ENCODE measurements at regions not wholly inside any gene's neighbourhood (a gene's known extent, or its start where the extent isn't known, plus 50 kb on each side); places are given as distances from the start of the nearest gene placed in this dataset.

GRCh38 chr17:77905266-77905665 lies 53.2 kb upstream of the TNRC6C start:
- DNase-seq (ENCODE audit: low read depth in 2 of 2, low spot score in 1 of 2): no peak

GRCh38 chr17:77905766-77906165 lies 52.7 kb upstream of the TNRC6C start:
- no peak for DNase-seq (ENCODE audit: low read depth in 2 of 2, low spot score in 1 of 2)

GRCh38 chr17:77906377-77906871 lies 52.1 kb upstream of the TNRC6C start:
- DNase-seq (ENCODE audit: low read depth in 2 of 2, low spot score in 1 of 2): no peak

GRCh38 chr17:77907497-77908461 lies 50.7 kb upstream of the TNRC6C start:
- DNase-seq (ENCODE audit: low read depth in 2 of 2, low spot score in 1 of 2): no peak

GRCh38 chr17:77908501-77908900 lies 50.0 kb upstream of the TNRC6C start:
- no peak for DNase-seq (ENCODE audit: low read depth in 2 of 2, low spot score in 1 of 2)
